Heart right ventricle (tissue), 16 donors: ENCODE measurements at regions not wholly inside any gene's neighbourhood (a gene's known extent, or its start where the extent isn't known, plus 50 kb on each side); places are given as distances from the start of the nearest gene placed in this dataset.

Experiments
- ATAC-seq, 8 donors: fragments of 200-7000 bp; cut with Tn5 transposase; one replicate each; pipeline ENCODE4 v1.9.1; 2020; ENCODE audit warnings: mild to moderate bottlenecking in 8 of 8, moderate library complexity in 8 of 8, moderate number of reproducible peaks in 1 of 8
- DNase-seq, 2 donors: peaks; one replicate each; pipeline ENCODE4 v3.0.0-alpha.2; 2020
- H3K27ac ChIP-seq, 10 donors: fragments of 200-600 bp; sonication (generic) in 2 of 10; one replicate each; pipeline versions ENCODE4 v1.5.0 to v1.8.0; 2020 to 2022; ENCODE audit warnings: mild to moderate bottlenecking in 3 of 10
- H3K27me3 ChIP-seq, 7 donors: fragments of 200-600 bp; one replicate each; pipeline ENCODE4 v1.8.0; 2021 to 2022; ENCODE audit warnings: mild to moderate bottlenecking in 2 of 7
- H3K36me3 ChIP-seq, 9 donors: fragments of 200-600 bp; sonication (generic) in 1 of 9; one replicate each; pipeline versions ENCODE4 v1.5.0 to v1.8.0; 2020 to 2022; ENCODE audit warnings: mild to moderate bottlenecking in 2 of 9
- H3K4me1 ChIP-seq, 9 donors: fragments of 200-600 bp; sonication (generic) in 1 of 9; one replicate each; pipeline versions ENCODE4 v1.5.0 to v1.8.0; 2020 to 2022; ENCODE audit warnings: mild to moderate bottlenecking in 4 of 9
- H3K4me3 ChIP-seq, 10 donors: fragments of 200-600 bp; sonication (generic) in 2 of 10; one replicate each; pipeline versions ENCODE4 v1.5.0 to v1.8.0; 2020 to 2022; ENCODE audit warnings: mild to moderate bottlenecking in 7 of 10, moderate library complexity in 2 of 10
- H3K9me3 ChIP-seq, 11 donors: fragments of 200-600 bp in 10 of 11; sonication (generic) in 2 of 11; one replicate each; pipeline versions ENCODE4 v1.5.0 to v1.8.0; 2013 to 2022; ENCODE audit warnings: mild to moderate bottlenecking in 2 of 11, control low read depth in 1 of 11, moderate library complexity in 1 of 11
- WGBS, 2 donors: extraction: QIAGEN DNeasy Blood & Tissue Kit; methylation state at CpG; one replicate each; pipeline ENCODE4 v1.1.7; 2013; ENCODE audit warnings: inconsistent platforms in 1 of 2; 5-methylcytosine and 5-hydroxymethylcytosine counted together
- intact Hi-C, 10 donors: fragments of 100-400 bp; cut with DNase I; formaldehyde crosslinking; loops; one replicate each; pipeline versions ENCODE4 v1.11.1 to v1.14.2; 2022
- TF ChIP-seq, protein P1 (sequence below), 9 donors: fragments of 200-600 bp; sonication (generic) in 2 of 9; IDR thresholded peaks; one replicate each; pipeline versions ENCODE4 v1.5.0 to v1.8.0; 2021 to 2022; ENCODE audit warnings: antibody characterized with exemption in 9 of 9, mild to moderate bottlenecking in 5 of 9, moderate library complexity in 1 of 9
- donor health status: Arrhythmogenic right ventricular cardiomyopathy.
- donor health status: ischemic (EF 13 %, LVEDD 7.1; RV severe dilation, severe dysfunction).
- donor health status: healthy with polysubstance abuse.
- donor health status: DM: no; HTN: yes; CAD: no.
- donor health status: DM: no; HTN: no; CAD: no.
- donor health status: ischemic (EF 25% LVEDD 6.9; RV normal size, moderate dysfunction).
- donor health status: ischemic (EF 25% LVEDD 5.7; RV mildly dilated, moderate dysfunction).
- donor health status: healthy.
- donor health status: DM: yes; HTN: yes; CAD: no.
- donor health status: Ischemic cardiomyopathy.
- donor health status: ischemic (EF 35%, LVEDD 5.7; RV mildly dilated, moderate dysfunction).
- donor health status: nonischemic (EF 11% LVEDD 7.7; RV severe dilation, severe dysfunction).
- donor health status: DM: yes; HTN: yes; CAD: no.
- donor health status: PGD.
- donor health status: ischemic (EF 29% LVEDD 5.4; RV normal size, mild dysfunction).
- donor health status: nonischemic (EF 23%, LVEDD 6.1; RV moderate dilation, normal function).

GRCh38 chr2:128444121-128444771 lies 125.6 kb upstream of the HS6ST1 start:
- peaks cover 0 to 51% (median 31%) of the 10 kb centered on the region in 9 donors for H3K4me1 ChIP-seq

DNA sequence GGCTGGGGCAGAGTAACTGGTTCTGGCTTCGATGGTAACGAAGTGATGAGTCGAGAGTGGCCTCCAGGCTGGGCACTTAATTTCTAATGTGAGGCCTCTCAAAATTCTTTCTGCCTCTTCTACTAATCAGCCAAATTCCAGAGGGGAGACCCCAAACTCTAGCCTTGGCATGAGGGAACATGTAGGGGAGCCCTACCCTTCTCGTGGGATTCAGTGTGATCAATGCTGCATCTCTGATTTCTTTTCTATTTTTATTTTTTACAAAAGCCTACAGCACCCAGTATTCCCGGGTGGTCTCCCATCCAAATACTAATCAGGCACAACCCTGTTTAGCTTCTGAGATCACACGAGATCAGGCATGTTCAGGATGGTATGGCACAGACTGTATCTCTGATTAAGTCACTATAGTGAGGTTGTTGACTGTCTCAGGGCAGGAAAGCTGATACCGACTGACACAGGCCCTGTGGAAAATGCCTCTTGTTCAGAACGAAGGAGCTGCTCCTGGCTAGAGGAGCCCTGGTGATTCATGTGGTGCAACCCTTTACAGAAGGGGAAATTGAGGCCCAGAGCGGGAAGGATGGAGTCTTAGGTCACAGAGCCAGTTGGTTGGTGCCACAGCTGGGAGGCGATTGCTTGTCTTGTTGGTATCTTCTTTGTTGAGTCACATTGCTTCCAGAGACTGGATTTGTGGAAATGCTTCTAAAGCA lies 126.3 kb upstream of the HS6ST1 start:
- no peaks in the 10 kb centered on the region for H3K36me3 ChIP-seq
- no peak for DNase-seq
- H3K9me3 ChIP-seq, result no peaks in the 10 kb centered on the region
- WGBS, 2 donors, result 85% methylated on average over 10 of the region's 10 CpGs
- H3K27ac ChIP-seq, result no peak overlapping the region
- peaks cover 0 to 51% (median 24%) of the 10 kb centered on the region in 9 donors for H3K4me1 ChIP-seq
- TF ChIP-seq, protein P1, sequence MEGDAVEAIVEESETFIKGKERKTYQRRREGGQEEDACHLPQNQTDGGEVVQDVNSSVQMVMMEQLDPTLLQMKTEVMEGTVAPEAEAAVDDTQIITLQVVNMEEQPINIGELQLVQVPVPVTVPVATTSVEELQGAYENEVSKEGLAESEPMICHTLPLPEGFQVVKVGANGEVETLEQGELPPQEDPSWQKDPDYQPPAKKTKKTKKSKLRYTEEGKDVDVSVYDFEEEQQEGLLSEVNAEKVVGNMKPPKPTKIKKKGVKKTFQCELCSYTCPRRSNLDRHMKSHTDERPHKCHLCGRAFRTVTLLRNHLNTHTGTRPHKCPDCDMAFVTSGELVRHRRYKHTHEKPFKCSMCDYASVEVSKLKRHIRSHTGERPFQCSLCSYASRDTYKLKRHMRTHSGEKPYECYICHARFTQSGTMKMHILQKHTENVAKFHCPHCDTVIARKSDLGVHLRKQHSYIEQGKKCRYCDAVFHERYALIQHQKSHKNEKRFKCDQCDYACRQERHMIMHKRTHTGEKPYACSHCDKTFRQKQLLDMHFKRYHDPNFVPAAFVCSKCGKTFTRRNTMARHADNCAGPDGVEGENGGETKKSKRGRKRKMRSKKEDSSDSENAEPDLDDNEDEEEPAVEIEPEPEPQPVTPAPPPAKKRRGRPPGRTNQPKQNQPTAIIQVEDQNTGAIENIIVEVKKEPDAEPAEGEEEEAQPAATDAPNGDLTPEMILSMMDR (IDR thresholded peaks at IDR 0.05), result no peak
- intact Hi-C loops, result loop anchor here in 2 of 10 donors (10.0 kb wide), 1 partner anchor 120 kb away; no protein-coding TSS in a partner anchor
- ATAC-seq, result no peak
- no peak overlapping the region for H3K4me3 ChIP-seq
- no peaks in the 10 kb centered on the region for H3K27me3 ChIP-seq

More at GRCh38 chr2:128444121-128444771, 125.6 kb upstream of the HS6ST1 start:
- intact Hi-C loops, result loop anchor here in 2 of 10 donors (10.0 kb wide), 1 partner anchor 119 kb away; no protein-coding TSS in a partner anchor
- H3K27me3 ChIP-seq, result no peaks in the 10 kb centered on the region
- H3K27ac ChIP-seq, result no peak overlapping the region
- no peaks in the 10 kb centered on the region for H3K9me3 ChIP-seq
- H3K36me3 ChIP-seq, result no peaks in the 10 kb centered on the region
- WGBS, 2 donors, result 87 to 89% methylated on average over 7 of the region's 7 CpGs
- no peak for ATAC-seq
- H3K4me3 ChIP-seq, result no peak overlapping the region
- DNase-seq, result no peak
- TF ChIP-seq, protein P1 (IDR thresholded peaks at IDR 0.05), result no peak

DNA sequence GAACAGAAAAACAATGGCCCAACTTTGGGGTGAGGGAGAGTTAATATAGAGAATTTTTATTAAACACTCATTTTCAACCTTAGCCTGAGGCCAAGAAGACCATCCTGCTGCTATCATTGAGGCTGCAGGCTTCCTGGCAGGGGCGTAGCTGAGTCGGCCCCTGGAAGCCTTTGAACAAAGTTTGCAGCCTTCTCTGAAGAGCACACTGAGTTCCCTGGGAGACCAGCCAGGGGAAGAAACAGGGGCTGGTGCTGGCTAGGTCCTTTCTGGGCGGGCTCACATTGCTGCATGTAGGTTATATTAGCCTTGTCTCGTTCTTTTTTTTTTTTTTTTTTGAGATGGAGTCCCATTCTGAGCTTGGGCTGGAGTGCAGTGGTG lies 126.8 kb upstream of the HS6ST1 start:
- Histone ChIP-seq H3K36me3 (no peaks in the 10 kb centered on the region), H3K4me1 (peaks cover 0 to 47% (median 21%) of the 10 kb centered on the region in 9 donors), H3K4me3 (no peak overlapping the region), H3K9me3 (no peaks in the 10 kb centered on the region), H3K27me3 (no peaks in the 10 kb centered on the region), H3K27ac (no peak overlapping the region)
- DNase-seq (no peak), ATAC-seq (peak in 1 of 8 donors; percentile 39)
- TF ChIP-seq, protein P1 (IDR thresholded peaks at IDR 0.05), result no peak
- WGBS, 2 donors, result 59 to 81% methylated on average over 4 of the region's 4 CpGs
- intact Hi-C loops, result loop anchor here in 2 of 10 donors (10.0 kb wide), 1 partner anchor 121 kb away; no protein-coding TSS in a partner anchor

- ATAC-seq (no peak), DNase-seq (no peak)
- TF ChIP-seq, protein P1 (IDR thresholded peaks at IDR 0.05), result no peak
- intact Hi-C loops, result loop anchor here in 2 of 10 donors (10.0 kb wide), 1 partner anchor 121 kb away; no protein-coding TSS in a partner anchor
- WGBS, 2 donors, result 66 to 81% methylated on average over 10 of the region's 10 CpGs
- no peaks in the 10 kb centered on the region for H3K36me3 ChIP-seq
- no peaks in the 10 kb centered on the region for H3K27me3 ChIP-seq
- H3K9me3 ChIP-seq, result no peaks in the 10 kb centered on the region
- peak overlapping the region in 1 of 10 donors; percentile 20 for H3K27ac ChIP-seq
- H3K4me1 ChIP-seq, result peaks cover 0 to 40% (median 14%) of the 10 kb centered on the region in 9 donors
- no peak overlapping the region for H3K4me3 ChIP-seq
Observed at GRCh38 chr2:128446049-128446873, 127.6 kb upstream of the HS6ST1 start.
